GM06990 (cell line): ENCODE measurements at regions not wholly inside any gene's neighbourhood (a gene's known extent, or its start where the extent isn't known, plus 50 kb on each side); places are given as distances from the start of the nearest gene placed in this dataset.

Source experiments
- DNase-seq: peaks from one replicate; pipeline ENCODE4 v3.0.0-alpha.2; 2011; ENCODE audit not compliant: insufficient read length; ENCODE audit errors: extremely low read depth
- H3K27me3 ChIP-seq: replicated peaks from 2 replicates; pipeline ENCODE4 v1.6.0; 2011; ENCODE audit warnings: low read length; ENCODE audit not compliant: control insufficient read depth, insufficient read depth
- H3K36me3 ChIP-seq: 2 replicates; pipeline ENCODE4 v1.5.1; 2011; ENCODE audit warnings: low read length; ENCODE audit not compliant: control insufficient read depth, insufficient read depth
- H3K4me3 ChIP-seq: replicated peaks from 2 replicates; pipeline ENCODE4 v1.5.1; 2011; ENCODE audit warnings: low read depth, mild to moderate bottlenecking, control low read depth, low read length
- TF ChIP-seq, protein P1 (sequence below): IDR thresholded peaks from 2 replicates; pipeline ENCODE4 v1.5.1; 2011; ENCODE audit warnings: low read length, control low read depth, mild to moderate bottlenecking, inconsistent platforms; ENCODE audit not compliant: insufficient read depth, poor library complexity, severe bottlenecking

DNA sequence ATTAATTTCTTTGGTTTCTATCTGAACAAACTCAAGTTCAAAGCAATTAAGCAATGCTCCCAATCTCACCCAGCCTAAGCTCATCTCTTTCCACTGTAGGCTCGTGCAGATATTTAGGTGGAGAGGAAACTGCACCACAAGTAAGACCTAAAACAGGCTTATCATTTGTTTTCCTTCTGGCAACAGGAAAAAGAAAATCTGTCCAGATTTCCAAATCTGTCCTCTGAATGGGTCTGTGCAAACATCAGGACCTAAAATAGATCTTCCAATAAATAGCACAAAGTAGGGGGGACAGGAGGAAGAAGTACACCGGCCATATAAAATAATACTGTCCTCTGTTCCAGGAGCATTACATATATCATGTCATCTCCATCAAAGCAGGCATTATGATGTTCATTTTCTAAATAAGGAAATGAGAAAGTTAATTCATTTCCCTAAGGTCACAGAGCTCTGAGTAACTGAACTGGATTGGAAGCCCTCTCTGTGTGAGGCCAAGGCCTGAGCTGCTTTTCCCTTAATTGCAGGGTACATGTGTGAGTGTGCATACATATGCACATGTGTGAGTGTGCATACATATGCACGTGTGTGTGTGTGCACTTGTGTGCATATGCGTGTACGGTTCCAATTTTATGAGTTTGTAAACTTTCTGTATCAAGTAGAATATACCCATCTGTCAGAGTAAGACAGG, 92.8 kb upstream of the PARD3 start:
- Histone ChIP-seq H3K4me3 (no peak overlapping the region), H3K27me3 (0 out of 2 replicates have a peak, but pooled peaks cover 1% of the 10 kb centered on the region), H3K36me3 (no peaks in the 10 kb centered on the region)
- no peak for DNase-seq
- TF ChIP-seq, protein P1, sequence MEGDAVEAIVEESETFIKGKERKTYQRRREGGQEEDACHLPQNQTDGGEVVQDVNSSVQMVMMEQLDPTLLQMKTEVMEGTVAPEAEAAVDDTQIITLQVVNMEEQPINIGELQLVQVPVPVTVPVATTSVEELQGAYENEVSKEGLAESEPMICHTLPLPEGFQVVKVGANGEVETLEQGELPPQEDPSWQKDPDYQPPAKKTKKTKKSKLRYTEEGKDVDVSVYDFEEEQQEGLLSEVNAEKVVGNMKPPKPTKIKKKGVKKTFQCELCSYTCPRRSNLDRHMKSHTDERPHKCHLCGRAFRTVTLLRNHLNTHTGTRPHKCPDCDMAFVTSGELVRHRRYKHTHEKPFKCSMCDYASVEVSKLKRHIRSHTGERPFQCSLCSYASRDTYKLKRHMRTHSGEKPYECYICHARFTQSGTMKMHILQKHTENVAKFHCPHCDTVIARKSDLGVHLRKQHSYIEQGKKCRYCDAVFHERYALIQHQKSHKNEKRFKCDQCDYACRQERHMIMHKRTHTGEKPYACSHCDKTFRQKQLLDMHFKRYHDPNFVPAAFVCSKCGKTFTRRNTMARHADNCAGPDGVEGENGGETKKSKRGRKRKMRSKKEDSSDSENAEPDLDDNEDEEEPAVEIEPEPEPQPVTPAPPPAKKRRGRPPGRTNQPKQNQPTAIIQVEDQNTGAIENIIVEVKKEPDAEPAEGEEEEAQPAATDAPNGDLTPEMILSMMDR, result no peak

DNA sequence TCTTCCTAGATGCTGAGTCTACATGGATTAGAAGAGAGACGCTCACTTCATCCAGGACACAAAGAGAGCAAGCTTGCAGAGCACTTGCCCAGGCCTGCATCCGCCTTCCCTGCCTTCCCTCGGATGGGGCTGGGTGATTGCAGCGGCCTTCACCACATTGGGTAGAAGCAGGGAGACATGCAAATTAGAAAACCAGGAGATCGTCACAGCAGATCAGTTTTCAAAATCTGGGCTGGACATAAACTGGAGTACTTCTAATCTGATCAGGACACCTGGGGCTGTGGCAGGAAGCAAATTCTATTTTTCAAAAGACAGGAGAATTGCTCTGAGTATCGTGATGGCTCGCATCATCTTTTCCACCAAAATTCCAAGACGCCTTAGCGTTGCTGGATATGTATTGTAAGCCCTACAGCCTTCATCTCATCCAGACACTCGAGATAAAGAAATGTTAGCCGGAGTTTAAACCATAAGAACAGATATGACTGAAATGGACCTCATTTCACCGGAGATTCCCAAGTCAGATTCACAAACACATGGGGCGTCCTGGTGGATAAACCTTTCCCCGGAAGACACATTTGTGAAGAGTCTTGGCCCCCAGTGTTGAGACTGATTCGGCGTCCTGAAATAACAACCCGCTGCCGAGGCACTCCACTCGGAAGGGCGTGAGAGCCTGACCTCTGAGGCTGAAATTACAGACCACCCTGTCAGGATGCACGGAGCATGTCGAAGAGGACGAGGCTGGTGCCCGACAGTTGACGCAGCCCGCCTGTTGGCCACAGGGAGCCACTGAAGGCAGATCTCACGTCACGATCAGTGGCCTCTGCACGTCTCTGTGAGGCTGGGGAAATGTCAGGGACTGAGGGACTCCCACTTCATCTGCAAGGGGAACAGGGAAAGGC, 91.2 kb upstream of the PARD3 start:
- H3K36me3 ChIP-seq, result no peaks in the 10 kb centered on the region
- TF ChIP-seq, protein P1, result no peak
- H3K27me3 ChIP-seq, result no peaks in the 10 kb centered on the region
- no peak overlapping the region for H3K4me3 ChIP-seq
- no peak for DNase-seq

GRCh38 chr10:34905200-34905927, 90.3 kb upstream of the PARD3 start:
- Histone ChIP-seq H3K36me3 (no peaks in the 10 kb centered on the region), H3K4me3 (no peak overlapping the region), H3K27me3 (no peaks in the 10 kb centered on the region)
- TF ChIP-seq, protein P1, result no peak
- DNase-seq, result no peak

- Histone ChIP-seq H3K27me3 (no peaks in the 10 kb centered on the region), H3K36me3 (no peaks in the 10 kb centered on the region), H3K4me3 (no peak overlapping the region)
- no peak for DNase-seq
- TF ChIP-seq, protein P1, result no peak
These were observed 89.1 kb upstream of the PARD3 start for GRCh38 chr10:34904191-34904590.

DNA sequence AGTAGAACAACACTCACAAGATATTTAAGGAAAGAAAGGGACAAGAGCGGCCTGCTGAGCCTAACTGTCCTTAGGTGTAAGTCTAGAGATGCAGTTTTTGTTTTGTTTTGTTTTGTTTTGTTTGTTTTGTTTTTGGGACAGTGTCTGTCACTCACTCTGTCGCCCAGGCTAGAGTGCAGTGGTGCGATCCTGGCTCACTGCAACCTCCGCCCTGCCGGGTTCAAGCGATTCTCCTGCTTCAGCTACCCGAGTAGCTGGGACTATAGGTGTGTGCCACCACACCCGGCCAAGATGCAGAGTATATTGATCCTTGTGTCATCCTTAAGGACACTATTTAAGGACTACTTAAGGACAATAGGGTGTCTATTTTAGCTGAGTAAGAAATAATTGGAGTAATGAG, 84.1 kb upstream of the PARD3 start:
- H3K36me3 ChIP-seq, result no peaks in the 10 kb centered on the region
- H3K27me3 ChIP-seq, result no peaks in the 10 kb centered on the region; the same call in 1 of the 2 replicates
- no peak overlapping the region for H3K4me3 ChIP-seq
- DNase-seq, result no peak
- TF ChIP-seq, protein P1, result no peak
